ENCODE measurements at regions not wholly inside any gene's neighbourhood (a gene's known extent, or its start where the extent isn't known, plus 50 kb on each side); places are given as distances from the start of the nearest gene placed in this dataset.
"Not testable (repeated sequence)": the region's sequence is repeated elsewhere in the genome, so short reads cannot be mapped to it uniquely, and the experiment has no call there.

DNA sequence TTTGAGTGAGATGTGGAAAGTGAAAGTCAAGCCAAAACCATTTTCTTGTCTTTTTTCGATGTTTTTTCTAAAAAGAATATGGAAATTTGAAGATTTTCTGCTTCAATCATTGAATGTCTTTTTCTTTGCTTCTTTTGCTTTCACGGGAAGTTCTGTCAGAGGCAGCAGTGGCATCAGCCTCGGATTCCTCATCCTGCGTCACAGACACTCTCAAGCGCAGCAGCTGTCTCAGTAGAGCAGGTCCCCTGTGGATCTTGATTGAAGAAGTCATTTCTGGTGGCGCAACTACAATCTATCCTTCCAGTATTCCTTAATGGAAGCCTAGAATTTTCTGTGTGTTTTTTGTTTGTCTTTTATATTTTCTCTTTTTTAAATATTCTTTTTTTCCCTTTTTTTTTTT is 52.7 kb upstream of the NEIL3 start:
- no peak for DNase-seq (ENCODE audit: low read depth)
- H3K4me3 ChIP-seq (ENCODE audit: low read depth, low read length) = no peak overlapping the region
- TF ChIP-seq CTCF (IDR thresholded peaks at IDR 0.05; ENCODE audit: low read depth, low read length, missing control alignments) = no peak

DNA sequence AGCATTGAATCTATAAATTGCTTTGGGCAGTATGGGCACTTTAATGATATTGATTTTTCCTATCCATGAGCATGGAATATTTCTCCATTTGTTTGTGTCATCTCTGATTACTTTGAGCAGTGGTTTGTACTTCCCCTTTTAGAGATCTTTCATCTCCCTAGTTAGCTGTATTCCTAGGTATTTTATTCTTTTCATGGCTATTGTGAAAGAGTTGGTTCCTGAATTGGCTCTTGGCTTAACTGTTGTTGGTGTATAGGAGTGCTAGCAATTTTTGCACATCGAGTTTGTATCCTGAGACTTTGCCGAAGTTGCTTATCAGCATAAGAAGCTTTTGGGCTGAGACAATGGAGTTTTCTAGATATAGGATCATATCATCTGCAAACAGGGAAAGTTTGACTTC is 50.2 kb upstream of the NEIL3 start:
- not testable (repeated sequence) for DNase-seq (ENCODE audit: low read depth); H3K4me3 ChIP-seq (ENCODE audit: low read depth, low read length)
